ENCODE measurements at regions not wholly inside any gene's neighbourhood (a gene's known extent, or its start where the extent isn't known, plus 50 kb on each side); places are given as distances from the start of the nearest gene placed in this dataset.

- TF ChIP-seq CTCF (tag by site-specific recombination; IDR thresholded peaks at IDR 0.05) (no peak), RBAK (tag by site-specific recombination; IDR thresholded peaks at IDR 0.05) (no peak), ZBTB8A (tag by site-specific recombination; IDR thresholded peaks at IDR 0.05) (no peak), AEBP2 (tag by site-specific recombination; IDR thresholded peaks at IDR 0.05; ENCODE audit: borderline replicate concordance) (no peak), ZNF274 (IDR thresholded peaks at IDR 0.05; ENCODE audit: low read length) (no peak), ZNF274 (tag by site-specific recombination; IDR thresholded peaks at IDR 0.05; ENCODE audit: borderline replicate concordance) (no peak), ZNF416 (tag by site-specific recombination; IDR thresholded peaks at IDR 0.05) (no peak), ZNF785 (tag by site-specific recombination; IDR thresholded peaks at IDR 0.05) (no peak), ZNF600 (tag by site-specific recombination; IDR thresholded peaks at IDR 0.05) (no peak), SP2 (tag by site-specific recombination; IDR thresholded peaks at IDR 0.05) (no peak), KLF8 (tag by site-specific recombination; IDR thresholded peaks at IDR 0.05) (no peak), ZNF558 (tag by site-specific recombination; IDR thresholded peaks at IDR 0.05) (no peak), ZNF704 (tag by site-specific recombination; IDR thresholded peaks at IDR 0.05) (no peak), ZNF76 (tag by site-specific recombination; IDR thresholded peaks at IDR 0.05; ENCODE audit: borderline replicate concordance, low read depth) (no peak)
Measured at GRCh38 chr7:69388452-69389137, 209.7 kb upstream of the AUTS2 start.

Measured in HEK293 (cell line).